ENCODE measurements at regions not wholly inside any gene's neighbourhood (a gene's known extent, or its start where the extent isn't known, plus 50 kb on each side); places are given as distances from the start of the nearest gene placed in this dataset.

DNA sequence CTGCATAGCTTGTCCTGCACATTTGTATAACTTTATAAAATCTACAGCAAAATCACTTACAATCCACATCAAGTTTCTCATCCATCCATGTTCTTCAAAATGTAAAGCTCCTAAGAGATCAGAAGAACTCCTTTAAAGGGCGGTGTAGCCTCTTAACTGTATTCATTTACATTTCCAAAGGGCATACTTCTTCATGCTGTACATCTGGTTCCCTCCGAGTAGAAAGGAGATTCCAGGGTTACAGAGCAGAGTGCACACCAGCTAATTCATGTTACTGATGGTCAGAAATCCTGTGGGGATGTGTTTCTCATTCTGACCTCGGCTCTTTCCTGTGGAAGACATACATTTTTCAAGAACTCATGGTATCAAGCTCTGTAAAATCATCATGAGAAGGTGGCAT is 231.8 kb downstream of the ARAP2 start:
- ATAC-seq, result no peak
- no peak for DNase-seq (ENCODE audit: missing footprints)
- intact Hi-C loops (cut with DNase I), result no loop called here

DNA sequence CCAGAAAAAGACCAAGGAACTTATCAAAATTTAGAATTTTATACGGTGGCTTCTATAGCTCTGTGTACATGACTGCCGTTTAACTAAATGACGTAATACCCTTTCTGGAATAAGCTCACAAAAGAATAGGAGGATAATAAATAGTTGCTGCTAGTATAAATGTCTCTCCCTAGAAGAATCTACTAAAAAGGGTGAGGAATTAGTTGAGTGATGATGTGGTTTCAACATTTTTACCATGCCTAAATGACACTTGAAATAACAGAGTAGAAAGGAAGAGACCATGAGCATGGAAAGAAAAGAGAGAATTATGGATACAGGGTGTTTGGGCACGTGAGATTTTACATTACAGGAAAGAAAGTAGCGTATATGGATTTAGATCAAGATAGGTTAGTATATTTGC is 231.1 kb downstream of the ARAP2 start:
- intact Hi-C loops (cut with DNase I), result no loop called here
- no peak for ATAC-seq
- no peak for DNase-seq (ENCODE audit: missing footprints)
